Stimulated activated naive CD4-positive, alpha-beta T cell (primary cell): ENCODE measurements at regions not wholly inside any gene's neighbourhood (a gene's known extent, or its start where the extent isn't known, plus 50 kb on each side); places are given as distances from the start of the nearest gene placed in this dataset.
"Not testable (repeated sequence)": the region's sequence is repeated elsewhere in the genome, so short reads cannot be mapped to it uniquely, and the experiment has no call there.

ENCODE experiments used
- DNase-seq, 6 experiments: peaks; one replicate each; lab custom pipeline; 2025; lab: John Stamatoyannopoulos, UW

DNA sequence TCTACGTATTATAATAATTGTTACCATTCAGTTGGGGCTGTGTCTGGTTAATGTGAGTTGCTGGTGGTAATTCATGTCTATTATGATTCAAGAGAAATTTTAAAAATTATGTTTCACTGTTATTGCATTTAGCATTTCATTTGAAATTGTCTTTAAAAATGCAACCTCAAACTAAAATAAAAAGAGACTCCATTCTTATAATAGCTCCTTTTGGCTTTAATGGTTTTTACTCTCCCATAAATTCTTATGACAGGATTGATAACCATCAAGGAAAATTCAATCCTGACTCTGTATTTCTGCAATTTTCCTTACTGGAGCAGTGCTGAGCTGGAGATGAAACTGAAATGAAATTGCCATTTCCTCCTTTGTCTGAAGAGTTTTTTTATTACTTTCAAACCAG is 262.7 kb downstream of the REEP3 start:
- no peak for DNase-seq

DNA sequence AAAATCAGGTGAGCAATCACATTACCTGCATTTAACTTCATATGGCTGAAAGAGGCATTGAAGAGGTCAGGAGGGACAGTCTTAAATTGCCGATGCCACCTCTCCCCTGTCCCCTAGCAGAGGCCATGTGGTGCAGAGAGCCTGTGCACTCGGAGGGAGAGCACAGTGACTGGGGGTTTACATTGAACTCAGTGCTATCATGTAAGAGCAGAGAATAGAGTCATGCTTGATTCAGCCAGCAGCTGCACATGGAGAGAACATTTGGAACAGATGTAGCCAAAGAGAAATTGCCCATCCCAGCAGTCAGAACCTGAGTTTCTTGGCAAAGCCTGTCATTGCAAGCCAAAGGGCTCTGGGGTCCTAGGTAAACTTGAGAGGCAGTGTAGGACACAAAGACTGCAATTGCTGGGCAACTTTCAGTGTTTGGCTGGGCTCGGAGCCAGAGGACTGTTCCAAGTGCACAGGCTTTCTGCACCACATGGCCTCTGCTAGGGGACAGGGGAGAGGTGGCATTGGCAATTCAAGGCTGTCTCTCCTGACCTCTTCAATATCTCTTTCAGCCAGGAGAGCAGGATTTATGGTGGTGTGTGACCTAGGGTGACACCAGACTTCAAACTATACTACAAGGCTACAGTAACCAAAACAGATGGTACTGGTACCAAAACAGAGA is 267.1 kb downstream of the REEP3 start:
- no peak for DNase-seq

DNA sequence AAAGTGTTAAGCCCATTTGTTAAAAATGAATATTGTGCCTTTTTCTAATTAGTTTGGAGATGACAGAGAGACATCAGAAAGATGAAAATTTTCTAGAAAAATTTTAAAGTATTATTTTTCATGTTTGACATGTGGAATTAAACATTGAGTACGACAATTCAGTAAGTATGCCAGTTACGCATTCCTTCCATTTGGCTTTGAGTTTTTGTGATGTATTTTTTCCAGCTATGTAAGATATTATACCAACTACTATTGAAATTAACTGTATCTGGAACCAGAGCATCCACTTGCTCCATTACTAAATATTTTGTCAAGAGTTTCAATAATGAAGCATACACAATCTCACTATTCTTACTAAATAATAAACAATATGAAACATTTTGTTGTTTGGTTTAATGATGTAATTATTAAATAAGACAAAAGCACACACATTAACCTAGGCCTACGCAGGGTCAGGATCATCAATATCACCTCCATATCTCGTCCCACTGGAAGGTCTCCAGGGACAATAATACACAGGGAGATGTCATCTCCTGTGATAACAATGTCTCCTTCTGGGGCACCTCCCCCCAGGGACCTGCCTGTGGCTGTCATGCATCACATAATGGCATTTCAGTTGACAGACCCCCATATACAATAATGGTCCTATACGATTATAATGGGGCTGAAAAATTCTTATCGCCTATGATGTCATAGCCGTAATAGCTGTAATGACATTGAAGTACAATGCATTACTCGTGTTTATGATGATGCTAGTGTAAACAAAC is 274.1 kb downstream of the REEP3 start:
- no peak for DNase-seq

DNA sequence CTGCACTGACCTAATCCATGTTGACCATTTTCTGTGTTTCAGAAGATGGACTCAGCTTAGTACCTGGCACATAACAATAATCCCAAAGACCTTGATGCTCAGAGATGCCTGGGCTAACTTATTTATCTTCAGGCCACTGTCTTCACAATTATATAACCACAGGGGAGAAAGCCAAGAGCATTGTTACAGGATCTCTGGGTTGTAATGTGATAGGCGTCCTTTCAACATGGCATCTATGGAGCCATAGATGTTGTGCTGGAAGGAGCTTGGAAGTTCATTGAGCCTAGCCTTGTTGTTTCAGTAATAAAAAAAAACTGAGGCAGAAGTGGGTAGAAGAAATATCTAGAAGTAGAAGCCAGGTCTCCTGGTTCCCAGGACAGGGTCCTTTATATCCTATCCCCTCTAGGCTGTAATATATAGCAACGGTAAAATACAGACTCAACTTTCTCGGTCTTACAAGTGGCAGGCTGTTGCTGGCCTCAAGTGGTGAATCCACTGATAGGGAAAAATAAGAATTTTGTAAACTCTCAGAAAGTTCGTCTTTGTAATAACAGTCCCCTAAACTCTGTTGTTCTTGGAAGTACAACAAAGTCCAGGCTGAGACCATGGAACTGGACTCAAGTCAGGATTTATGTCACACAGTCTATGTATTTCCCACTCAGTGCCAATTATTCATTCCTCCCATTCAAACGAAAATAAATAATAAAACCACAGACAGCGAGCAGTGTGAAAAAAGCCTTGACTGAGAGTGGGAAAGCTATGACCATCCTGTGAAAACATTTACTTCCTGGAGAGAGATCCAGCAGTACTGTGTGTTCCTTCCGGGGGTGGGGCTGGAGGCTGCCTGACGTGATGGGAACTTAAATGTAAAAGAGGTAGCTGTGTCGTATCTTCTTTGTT is 277.6 kb downstream of the REEP3 start:
- no peak for DNase-seq

DNA sequence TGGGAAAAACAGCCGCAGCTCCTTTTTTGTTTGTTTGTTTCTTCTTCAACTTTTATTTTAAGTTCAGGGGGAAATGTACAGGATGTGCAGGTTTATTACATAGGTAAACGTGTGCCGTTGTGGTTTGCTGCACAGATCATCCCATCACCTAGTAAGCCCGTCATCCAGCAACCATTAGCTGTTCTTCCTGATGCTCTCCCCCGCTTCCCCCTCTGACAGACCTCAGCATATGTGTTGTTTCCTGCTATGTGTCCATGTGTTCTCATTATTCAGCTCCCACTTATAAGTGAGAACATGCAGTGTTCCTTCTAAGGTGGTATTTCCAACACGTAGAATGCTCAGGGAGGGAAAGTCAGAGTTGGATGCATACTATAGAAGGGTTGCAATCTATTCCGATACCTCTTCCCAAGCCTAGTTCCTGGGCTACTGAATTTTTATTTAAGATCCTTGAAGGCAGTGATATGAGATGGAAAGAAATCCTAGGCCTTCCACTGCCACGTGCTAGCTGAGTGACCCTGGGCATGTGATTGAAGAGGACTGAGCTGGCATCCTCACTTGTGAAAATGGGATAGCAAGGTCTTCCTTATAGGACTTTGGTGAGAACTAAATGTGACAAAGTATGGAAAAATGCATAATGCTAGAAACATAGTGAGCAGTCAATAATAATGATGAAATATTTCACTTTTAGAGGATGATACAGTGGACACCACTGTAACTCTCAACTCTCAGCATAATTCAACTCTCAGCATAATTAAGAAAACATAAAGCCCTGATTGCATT is 278.5 kb downstream of the REEP3 start:
- DNase-seq = no peak

DNA sequence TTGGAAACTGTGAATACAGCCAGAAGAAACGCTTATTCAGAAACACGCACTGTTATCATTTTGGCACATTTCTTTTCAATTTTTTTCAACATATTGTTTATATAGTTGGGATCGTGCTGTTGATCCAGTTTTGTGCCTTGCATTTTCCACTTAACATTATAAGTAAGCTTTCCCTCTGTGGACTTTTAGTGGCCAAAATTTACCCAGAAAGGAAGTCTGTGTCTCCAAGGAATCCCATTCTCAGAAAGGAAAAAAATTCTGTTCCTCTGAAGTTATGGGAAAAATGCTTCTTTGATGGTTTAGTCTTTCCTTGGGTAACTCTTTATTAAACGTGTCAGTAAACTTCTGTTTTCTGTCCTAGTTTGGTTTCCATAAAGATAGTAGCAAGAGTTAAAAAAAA is 280.0 kb downstream of the REEP3 start:
- DNase-seq = no peak

DNA sequence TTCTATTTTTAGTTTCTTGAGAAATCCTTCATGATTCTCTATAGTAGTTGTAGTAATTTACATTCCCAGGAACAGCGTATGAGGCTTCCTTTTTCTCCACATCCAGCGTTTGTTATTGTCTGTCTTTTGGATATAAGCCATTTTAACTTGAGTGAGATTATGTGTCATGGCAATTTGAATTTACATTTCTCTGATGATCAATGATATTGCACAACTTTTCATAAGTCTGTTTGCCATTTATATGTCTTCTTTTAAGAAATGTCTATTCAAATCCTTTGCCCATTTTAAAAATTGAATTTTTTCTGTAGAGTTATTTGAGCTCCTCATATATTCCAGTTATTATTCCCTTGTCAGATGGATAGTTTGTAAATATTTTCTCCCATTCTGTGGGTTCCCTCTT is 285.1 kb downstream of the REEP3 start:
- DNase-seq = no peak

DNA sequence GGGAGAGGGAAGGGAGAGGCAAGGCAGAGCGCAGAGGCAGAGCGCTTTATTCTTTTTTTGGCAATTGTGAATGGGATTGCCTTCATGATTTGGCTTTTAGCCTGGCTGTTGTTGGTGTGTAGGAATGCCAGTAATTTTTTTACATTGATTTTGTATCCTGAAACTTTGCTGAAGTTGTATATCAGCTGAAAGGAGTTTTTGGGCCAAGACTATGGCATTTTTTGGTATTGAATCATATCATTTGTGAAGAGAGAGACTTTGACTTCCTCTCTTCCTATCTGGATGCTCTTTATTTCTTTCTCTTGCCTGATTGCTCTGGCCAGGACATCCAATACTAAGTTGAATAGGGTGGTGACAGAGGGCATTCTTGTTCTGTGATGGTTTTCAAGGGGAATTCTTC is 291.3 kb downstream of the REEP3 start:
- no peak for DNase-seq

DNA sequence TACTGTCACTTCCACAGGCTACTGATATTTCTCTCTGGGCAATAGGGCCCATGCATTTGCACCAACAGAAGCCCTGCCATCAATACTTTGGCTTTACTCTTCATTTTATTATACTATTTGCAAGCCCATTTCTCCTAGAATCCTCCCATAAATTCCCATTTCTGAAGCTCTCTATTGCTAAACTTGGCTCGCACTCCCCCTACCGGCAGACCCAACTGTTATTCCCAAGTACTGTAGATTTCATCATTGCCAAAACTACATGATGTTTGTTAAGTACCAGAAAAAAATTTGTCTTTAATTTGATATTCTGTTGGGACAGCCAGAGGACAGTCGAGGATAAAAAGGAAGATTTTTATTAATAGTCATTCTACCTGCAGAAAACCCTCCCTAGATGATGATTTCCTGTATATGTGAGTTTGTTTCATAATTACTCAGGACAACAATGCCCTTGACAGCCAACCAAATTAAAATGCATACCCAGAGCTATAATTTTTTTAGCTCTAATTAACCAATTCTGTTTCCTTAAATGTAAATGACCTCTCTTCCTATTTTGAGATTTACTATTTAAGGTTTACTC is 298.6 kb downstream of the REEP3 start:
- no peak for DNase-seq

DNA sequence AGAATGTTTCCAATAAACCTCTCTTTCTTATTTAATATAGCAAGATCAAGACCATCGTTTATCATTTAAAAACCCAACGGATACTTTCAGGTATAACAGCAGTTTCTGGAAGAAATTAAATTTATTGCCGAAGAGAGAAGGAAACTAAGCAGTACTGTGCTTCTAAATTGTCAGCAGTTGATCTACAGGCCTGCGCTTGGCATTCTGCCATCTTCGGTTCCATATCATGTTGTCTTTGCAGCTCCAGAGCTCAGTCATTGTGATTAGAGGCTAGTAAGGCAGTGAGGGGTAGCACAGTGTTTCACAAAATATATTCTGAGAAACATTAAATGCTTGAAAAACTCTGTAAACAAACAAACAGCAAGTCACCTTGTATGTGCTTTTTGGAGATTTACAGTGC is 301.3 kb downstream of the REEP3 start:
- no peak for DNase-seq

DNA sequence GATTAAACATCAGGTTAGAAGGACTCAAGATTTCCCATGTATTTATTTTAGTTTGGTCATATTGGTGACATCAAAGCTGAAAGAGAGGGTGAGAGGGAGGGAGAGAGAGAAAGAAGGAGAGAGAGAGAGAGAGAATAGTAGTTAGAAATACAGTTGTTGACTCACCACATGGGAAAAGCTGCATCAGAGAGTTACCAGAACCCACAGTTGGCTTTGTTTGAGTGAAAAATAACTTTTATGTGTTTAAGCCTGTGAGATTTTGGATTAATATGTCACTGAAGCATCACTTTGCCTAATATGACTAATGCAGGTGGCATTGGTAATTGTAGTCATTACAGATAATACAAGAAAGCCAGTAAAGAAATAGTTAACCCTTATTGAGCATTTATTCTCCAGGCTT is 303.9 kb downstream of the REEP3 start:
- no peak for DNase-seq

DNA sequence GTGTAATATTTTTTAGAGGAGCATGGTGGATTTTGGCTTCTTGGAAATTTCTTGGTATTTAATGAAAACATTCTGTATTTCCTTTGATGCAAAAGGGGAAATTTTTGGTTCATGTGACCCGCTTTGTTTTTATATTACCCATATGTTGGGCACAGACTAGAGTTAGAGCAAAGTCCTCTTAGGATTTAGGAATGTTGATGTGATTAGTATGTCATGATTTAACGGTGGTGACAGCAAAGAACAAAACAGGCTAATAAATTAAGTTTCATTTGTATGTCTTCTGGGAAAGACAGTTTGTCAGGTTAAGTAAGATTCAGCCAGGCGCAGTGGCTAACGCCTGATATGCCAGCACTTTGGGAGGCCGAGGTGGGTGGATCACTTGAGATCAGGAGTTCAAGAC is 304.6 kb downstream of the REEP3 start:
- DNase-seq = no peak

DNA sequence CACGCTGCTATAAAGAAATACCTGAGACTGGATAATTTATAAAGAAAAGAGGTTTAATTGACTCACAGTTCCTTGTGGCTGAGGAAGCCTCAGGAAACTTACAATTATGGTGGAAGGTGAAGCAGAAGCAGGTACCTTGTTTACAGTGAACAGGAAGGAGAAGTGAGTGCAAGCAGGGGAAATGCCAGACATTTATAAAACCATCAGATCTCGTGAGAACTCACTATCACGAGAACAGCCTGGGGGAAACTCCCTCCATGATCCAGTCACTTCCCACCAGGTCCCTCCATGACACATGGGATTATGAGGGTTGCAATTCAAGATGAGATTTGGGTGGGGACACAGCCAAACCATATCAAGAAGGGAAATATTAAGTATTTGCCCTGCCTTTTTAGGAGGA is 305.8 kb downstream of the REEP3 start:
- DNase-seq = not testable (repeated sequence)

DNA sequence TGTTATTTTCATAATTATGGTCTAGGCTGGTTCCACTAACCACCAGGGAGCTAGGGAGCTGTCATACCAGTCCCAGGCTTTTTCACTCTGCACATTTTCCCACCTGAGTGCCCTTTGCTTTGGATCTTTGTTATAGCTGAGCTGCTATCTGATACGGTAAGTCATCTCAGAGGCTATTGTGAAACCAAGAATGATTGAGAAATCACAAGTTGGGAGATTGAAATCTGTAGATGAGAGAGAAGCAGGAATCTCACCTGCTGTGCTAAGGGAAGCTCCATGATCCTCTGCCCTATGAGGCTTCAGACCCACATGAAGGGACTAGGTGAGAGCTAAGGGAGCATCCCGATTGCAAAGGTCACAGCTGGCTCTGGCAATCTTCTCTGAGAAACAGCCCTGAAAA is 307.8 kb downstream of the REEP3 start:
- DNase-seq = no peak

DNA sequence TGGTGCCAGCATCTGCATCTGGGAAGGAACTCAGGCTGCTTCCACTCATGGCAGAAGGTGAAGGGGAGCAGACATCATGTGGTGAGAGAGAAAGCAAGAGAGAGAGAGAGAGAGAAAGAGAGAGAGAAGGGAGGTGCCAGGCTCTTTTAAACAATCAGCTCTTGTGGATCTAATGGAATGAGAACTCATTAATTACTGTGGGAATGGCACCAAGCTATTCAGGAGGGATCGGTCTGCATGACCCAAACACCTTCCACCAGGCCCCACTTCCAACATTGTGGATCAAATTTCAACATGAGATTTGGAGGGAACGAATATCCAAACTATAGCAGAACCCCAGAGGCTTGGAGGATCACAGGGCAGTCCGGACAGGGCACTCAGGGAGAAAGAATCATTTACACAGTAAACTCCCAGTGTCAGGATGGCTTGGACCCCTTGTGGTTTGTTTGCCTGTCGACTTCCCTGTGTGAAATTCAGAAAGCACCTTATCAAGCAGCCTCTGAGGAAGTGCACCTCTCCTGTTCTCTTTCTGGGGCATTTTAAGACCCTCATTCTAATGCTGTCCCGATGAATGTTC is 308.5 kb downstream of the REEP3 start:
- DNase-seq = no peak

DNA sequence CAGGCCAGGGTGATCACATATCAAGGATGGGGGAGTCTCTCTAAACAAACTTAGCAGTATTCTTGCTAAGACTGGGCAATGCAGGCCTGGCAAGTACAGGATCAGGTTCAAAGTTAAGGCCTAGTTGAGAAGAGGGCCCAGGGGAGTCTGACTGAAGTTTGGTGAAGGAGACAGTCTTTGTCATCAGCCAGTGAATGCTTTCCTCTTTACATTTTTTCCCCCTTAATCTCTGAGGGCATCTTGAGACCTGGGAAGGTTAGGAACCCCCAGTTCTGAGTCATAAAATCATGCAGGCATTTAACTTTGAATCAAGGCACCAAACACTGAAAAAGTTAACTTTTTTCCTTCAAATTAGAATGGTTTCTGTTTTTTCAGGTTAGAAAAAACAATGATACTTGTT is 311.5 kb downstream of the REEP3 start:
- DNase-seq = no peak

DNA sequence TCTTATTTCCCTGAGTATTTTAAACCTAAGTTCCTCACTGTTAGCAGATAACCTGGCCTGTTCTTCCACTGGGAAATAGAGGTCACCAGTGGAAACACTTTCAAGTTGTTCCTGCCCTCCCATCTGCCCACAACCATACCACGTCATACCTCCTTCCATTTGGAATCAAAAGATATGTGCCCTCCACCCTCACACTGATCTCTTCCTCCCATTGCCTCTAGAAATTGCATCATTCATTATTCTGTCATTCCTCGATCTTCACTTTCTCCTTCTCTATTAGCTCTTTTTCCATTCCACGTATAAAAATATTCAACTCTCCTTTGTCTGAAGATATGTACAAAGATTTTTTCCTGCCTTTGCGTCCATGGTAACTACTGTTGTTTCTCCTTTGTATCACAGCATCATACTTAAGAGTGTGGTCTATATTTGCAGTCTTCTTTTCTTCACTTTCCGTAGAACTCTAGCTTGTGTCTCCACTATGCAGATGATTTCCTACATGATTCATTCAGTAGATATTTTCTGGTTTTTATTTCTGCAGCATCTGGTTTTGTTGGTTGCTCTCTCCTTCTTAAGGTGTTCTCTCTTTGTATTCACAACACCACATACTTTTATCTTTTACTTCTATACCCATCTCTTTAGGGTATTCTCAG is 312.3 kb downstream of the REEP3 start:
- DNase-seq = no peak

DNA sequence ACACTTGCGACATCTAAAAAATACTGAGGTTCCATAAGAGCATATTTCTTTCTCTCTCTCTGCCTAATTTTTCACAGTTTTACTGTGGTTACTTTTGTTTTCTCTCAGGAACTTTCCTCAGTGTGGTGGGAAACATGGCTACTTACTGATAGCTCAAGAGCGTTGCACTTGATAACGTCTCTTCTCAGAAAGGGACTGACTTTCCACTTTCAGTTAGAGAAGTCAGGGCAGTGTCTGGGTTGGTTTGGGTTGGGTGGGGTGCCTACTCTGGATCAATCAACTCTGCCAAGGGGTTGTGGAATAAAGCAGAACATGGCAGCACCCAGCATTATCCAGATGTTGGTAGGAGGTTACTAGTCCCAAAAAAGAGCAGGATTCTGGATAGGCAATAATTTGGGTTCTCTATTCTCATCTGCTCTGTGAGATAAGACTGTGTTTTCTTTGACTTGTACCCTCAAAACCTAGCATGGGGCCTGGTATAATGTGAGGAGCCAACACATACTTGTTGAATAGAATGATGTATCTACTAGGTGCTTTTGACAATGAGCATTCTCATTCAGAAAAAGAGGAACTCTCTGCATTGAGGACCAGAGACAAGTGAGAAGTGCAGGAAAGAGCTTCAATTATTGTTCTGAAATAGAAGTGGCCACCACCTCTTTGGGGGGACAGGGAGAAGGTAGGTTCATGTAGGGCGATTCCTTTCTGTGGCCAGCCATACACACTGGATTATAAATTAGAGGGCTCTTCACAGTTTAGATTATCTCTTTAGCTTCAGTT is 315.7 kb downstream of the REEP3 start:
- DNase-seq = no peak

DNA sequence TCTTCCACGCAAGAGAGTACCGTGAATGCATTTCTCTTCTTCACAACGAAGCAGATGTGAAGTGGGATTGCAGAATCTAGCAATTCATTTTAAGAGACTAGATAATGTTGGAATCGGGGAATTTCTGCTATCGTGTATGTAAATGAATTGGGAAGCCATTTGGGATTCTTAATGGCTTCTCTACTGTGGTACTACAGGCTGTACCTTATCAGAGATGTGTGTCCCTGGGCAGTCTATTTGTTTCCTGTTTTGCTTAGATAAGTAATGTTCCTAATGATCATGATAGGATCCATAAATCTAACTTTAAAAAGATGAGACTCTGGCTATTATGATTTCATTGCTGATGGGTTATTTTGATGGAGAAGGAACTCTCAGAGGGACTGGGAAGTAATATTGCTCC is 320.6 kb downstream of the REEP3 start:
- no peak for DNase-seq

DNA sequence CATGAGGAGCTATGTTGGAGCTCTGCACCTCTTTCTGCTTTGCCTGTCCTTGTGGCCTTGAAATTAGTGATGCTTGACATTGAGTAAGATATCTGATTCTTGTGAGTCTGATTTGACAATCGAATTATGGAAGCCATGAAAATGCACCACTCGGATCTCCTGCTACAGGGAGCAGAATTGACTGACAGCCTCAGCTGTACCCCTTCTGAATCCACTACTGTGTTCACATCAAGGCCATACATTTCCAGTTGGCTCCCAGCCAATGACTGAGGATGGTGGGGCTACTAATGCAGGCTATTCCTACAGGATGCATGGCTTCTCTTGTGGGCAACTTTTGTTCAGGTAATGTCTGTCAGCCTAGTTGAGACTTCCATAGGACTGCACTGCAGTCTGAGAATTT is 321.9 kb downstream of the REEP3 start:
- no peak for DNase-seq
